Loucy (cell line): ENCODE measurements at regions not wholly inside any gene's neighbourhood (a gene's known extent, or its start where the extent isn't known, plus 50 kb on each side); places are given as distances from the start of the nearest gene placed in this dataset.

Source experiments
- H2AFZ ChIP-seq: fragments of 200-600 bp; sonication (generic); 2 replicates; pipeline ENCODE4 v1.6.0; 2016; ENCODE audit warnings: antibody characterized with exemption, mild to moderate bottlenecking, low read length, moderate library complexity
- H3F3A ChIP-seq: fragments of 200-600 bp; 2 replicates; pipeline ENCODE4 v1.6.0; 2016; ENCODE audit warnings: antibody characterized with exemption, low read depth, mild to moderate bottlenecking
- H3K27me3 ChIP-seq: fragments of 200-600 bp; sonication (generic); 2 replicates; pipeline ENCODE4 v1.6.1; 2014; ENCODE audit warnings: low read length, mild to moderate bottlenecking; ENCODE audit not compliant: insufficient read depth, poor library complexity, severe bottlenecking
- H3K36me3 ChIP-seq: fragments of 200-600 bp; sonication (generic); 2 replicates; pipeline ENCODE4 v1.6.1; 2016; ENCODE audit warnings: low read length; ENCODE audit not compliant: insufficient read depth
- H3K4me1 ChIP-seq: fragments of 200-600 bp; sonication (generic); 2 replicates; pipeline ENCODE4 v1.5.1; 2014; ENCODE audit warnings: low read length, mild to moderate bottlenecking; ENCODE audit not compliant: insufficient read depth, poor library complexity, severe bottlenecking
- H3K4me2 ChIP-seq: fragments of 200-600 bp; sonication (generic); 2 replicates; pipeline ENCODE4 v1.6.0; 2014; ENCODE audit warnings: antibody characterized with exemption, low read length, low read depth, mild to moderate bottlenecking; ENCODE audit not compliant: poor library complexity, severe bottlenecking
- H3K4me3 ChIP-seq: fragments of 200-600 bp; sonication (generic); 2 replicates; pipeline ENCODE4 v1.5.1; 2014; ENCODE audit warnings: low read length, mild to moderate bottlenecking, mixed read lengths; ENCODE audit not compliant: poor library complexity, severe bottlenecking
- H3K79me2 ChIP-seq: fragments of 200-600 bp; sonication (generic); 2 replicates; pipeline ENCODE4 v1.6.1; 2014; ENCODE audit warnings: low read length; ENCODE audit not compliant: insufficient read depth
- H3K9ac ChIP-seq: fragments of 200-600 bp; sonication (generic); 2 replicates; pipeline ENCODE4 v1.6.0; 2014; ENCODE audit warnings: mild to moderate bottlenecking, low read depth, low read length, moderate library complexity; ENCODE audit not compliant: poor library complexity, severe bottlenecking
- H3K9me2 ChIP-seq: fragments of 200-600 bp; sonication (generic); replicated peaks from 2 replicates; pipeline ENCODE4 v1.6.1; 2016; ENCODE audit warnings: low read depth, low read length, mixed read lengths
- H3K9me3 ChIP-seq: fragments of 200-600 bp; sonication (generic); 2 replicates; pipeline ENCODE4 v1.6.1; 2014; ENCODE audit warnings: mild to moderate bottlenecking, antibody characterized with exemption, low read length, low read depth; ENCODE audit not compliant: insufficient read depth
- H4K20me1 ChIP-seq: fragments of 200-600 bp; sonication (generic); 2 replicates; pipeline ENCODE4 v1.6.0; 2014; ENCODE audit warnings: antibody characterized with exemption, low read length, mild to moderate bottlenecking; ENCODE audit not compliant: insufficient read depth, poor library complexity, severe bottlenecking
- CTCF ChIP-seq: fragments of 200-600 bp; sonication (generic); conservative IDR thresholded peaks from 2 replicates; pipeline ENCODE4 v1.5.1; 2014; ENCODE audit warnings: mild to moderate bottlenecking, antibody characterized with exemption, low read length
- EZH2phosphoT487 ChIP-seq: fragments of 200-600 bp; IDR thresholded peaks from 2 replicates; pipeline ENCODE4 v1.6.1; 2018; ENCODE audit warnings: antibody characterized with exemption, mild to moderate bottlenecking, moderate library complexity, borderline replicate concordance

- no peaks in the 10 kb centered on the region for H3K9me2 ChIP-seq
- H3K9me3 ChIP-seq: no peaks in the 10 kb centered on the region
- no peak for TF ChIP-seq CTCF
- TF ChIP-seq EZH2phosphoT487: no peak
- no peaks in the 10 kb centered on the region for H3K27me3 ChIP-seq
- H3K4me2 ChIP-seq: no peak overlapping the region
- H3K36me3 ChIP-seq: no peaks in the 10 kb centered on the region
- H3K9ac ChIP-seq: no peak overlapping the region
- H3K4me3 ChIP-seq: no peak overlapping the region
- H4K20me1 ChIP-seq: no peaks in the 10 kb centered on the region
- H3K4me1 ChIP-seq: no peaks in the 10 kb centered on the region
- no peak overlapping the region for H2AFZ ChIP-seq
- H3K79me2 ChIP-seq: no peaks in the 10 kb centered on the region
- no peaks in the 10 kb centered on the region for H3F3A ChIP-seq
Measured at GRCh38 chr14:86772075-86772474, 1220.9 kb downstream of the GALC start.

- Histone ChIP-seq H3K4me2 (no peak overlapping the region), H3K9me2 (no peaks in the 10 kb centered on the region), H3F3A (no peaks in the 10 kb centered on the region), H3K4me3 (no peak overlapping the region), H3K9me3 (no peaks in the 10 kb centered on the region), H3K9ac (no peak overlapping the region), H3K36me3 (no peaks in the 10 kb centered on the region), H3K27me3 (no peaks in the 10 kb centered on the region), H3K4me1 (no peaks in the 10 kb centered on the region), H2AFZ (no peak overlapping the region), H4K20me1 (no peaks in the 10 kb centered on the region), H3K79me2 (no peaks in the 10 kb centered on the region)
- TF ChIP-seq EZH2phosphoT487 (no peak), CTCF (no peak)
Measured at GRCh38 chr14:86770186-86770585, 1222.8 kb downstream of the GALC start.

GRCh38 chr14:86766469-86766868 lies 1226.5 kb downstream of the GALC start:
- Histone ChIP-seq H3K4me1 (no peaks in the 10 kb centered on the region), H3K9ac (no peak overlapping the region), H3K9me3 (no peaks in the 10 kb centered on the region), H2AFZ (no peak overlapping the region), H3F3A (no peaks in the 10 kb centered on the region), H3K79me2 (no peaks in the 10 kb centered on the region), H3K36me3 (no peaks in the 10 kb centered on the region), H3K4me2 (no peak overlapping the region), H3K4me3 (no peak overlapping the region), H4K20me1 (no peaks in the 10 kb centered on the region), H3K27me3 (no peaks in the 10 kb centered on the region), H3K9me2 (no peaks in the 10 kb centered on the region)
- TF ChIP-seq EZH2phosphoT487: no peak
- no peak for TF ChIP-seq CTCF
